NCI-H748 treated with DMSO at 0.1 percent for 48 hours (cell line): ENCODE measurements at regions not wholly inside any gene's neighbourhood (a gene's known extent, or its start where the extent isn't known, plus 50 kb on each side); places are given as distances from the start of the nearest gene placed in this dataset.
A peak's percentile ranks its signal among the peaks of the same experiment; 100 is the strongest.
"Not testable (repeated sequence)": the region's sequence is repeated elsewhere in the genome, so short reads cannot be mapped to it uniquely, and the experiment has no call there.

Source experiments
- DNase-seq: peaks from one replicate; lab custom pipeline; 2025; lab: John Stamatoyannopoulos, UW

DNA sequence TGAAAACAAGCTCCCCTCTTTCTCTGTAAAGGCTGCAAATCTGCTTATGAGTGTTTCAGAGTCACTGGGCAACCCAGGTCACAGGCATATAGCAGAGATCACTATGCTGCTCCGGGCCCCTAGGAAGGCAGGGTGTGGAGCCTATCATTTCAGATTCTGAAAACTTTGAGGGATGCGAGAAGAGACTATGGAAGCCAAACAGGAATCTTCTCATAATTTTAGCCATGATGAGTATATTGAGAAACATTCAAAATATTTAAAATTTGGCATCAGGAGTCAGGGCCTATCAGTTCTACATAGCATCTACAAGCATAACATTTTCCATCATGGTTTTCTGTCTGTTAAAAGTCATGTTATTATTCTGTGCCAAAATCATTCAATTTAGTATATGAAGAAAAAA is 61.7 kb upstream of the ATXN3L start:
- no peak for DNase-seq

DNA sequence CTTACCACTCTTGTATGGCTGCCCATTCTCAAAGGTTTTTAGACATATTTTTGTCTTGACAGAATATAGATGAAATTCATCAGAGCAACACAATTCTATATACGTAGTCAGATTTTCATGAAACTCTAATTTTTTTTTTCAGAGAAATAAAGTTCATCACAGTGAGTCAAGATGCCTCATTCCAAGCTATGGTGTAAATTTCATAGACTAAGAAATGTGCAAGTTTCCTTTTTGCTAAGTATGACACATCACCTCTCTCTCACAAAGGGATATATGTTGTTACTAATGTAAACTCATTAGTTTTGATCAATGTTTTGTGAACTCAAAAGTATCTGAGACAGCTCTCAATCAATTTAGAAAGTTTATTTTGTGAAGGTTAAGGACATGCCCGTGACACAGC is 60.4 kb upstream of the ATXN3L start:
- DNase-seq, result no peak

DNA sequence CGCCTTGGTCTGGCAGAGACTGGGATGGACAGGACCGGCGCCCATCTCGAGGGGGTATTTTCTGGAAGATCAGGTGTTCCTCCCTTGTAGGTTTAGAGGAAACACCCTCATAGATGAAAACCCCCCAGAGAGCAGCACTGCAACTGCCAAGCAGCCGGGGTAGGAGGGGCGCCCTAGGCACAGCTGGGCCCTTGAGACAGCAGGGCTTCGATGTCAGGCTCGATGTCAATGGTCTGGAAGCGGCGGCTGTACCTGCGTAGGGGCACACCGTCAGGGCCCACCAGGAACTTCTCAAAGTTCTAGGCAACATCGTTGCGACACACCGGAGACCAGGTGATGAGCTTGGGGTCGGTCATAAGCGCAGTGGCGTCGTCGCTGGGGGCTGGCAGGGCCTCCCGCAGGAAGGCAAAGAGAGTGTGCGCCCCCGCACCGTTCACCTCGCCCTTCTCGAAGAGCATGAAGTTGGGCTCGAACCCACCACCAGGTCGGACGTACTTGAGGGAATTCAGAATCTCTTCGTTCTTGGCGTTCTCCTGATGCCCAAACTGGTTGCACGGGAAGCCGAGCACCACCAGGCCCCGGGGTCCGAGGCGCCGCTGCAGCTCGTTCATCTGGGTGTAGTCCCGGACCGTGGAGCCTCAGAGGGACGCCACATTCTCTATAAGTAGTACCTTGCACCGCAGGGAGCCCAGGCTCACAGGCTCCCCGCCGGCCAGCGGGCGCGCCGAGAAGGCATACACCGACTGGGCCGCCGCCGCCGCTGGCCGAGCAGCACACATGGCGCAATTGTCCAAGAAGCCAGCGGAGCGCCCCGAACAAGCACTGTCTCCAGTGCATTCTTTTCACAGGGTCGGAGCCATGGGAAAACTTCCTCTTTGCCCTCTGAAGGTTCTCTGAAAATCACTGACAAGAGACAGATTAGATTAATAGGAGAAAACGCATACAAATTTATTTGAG is 59.0 kb upstream of the ATXN3L start:
- not testable (repeated sequence) for DNase-seq

DNA sequence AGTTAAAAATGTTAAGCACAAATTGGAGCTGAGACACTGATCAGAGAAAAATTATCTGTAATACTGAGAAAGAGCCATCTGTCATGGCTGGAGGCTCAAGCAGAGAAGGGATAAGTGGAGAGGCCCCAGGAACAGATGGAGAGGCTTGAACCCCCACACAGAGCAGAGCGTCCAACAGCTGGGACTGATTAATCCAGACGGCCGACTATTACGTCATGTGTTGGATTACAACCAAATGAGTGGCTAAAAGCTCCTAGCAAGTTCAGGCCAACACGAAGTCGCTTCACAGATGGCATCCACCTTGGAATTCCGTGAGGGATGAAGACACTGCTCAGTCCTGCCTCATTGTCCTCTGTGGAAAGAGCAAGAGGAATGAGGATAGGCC is 57.7 kb upstream of the ATXN3L start:
- DNase-seq, result no peak

DNA sequence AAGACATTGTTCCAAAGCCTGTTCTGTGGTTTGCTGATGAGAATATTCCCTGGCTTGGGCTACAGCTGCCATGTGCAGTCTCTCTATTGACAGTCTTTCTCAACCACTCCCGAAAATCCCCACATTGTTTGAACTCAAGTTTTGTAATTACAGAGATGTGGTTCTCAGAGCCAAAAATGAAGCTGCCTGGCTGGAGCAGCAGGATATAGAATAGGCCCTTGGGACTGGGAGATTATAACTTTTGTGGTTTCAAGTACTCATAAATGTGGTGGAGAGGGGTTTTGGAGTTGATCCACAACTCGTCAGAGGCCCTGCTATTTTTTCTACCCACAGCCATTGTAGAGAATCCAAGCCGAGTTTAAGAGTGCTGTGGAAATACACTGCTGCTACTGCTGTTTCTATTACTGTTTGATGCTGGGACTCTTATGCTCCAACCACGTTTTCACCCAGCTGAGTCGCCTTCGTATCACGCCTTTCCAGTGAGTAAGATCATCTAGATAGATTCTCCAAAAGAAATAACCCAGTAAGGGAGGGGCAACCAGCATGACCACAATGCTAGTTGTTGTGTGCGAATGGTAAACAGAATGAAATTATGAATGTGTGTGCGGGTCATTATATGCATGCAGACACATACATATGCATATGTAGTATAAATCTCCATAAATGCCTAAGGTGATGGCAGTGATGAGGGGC is 57.1 kb upstream of the ATXN3L start:
- peak; percentile 14 for DNase-seq

DNA sequence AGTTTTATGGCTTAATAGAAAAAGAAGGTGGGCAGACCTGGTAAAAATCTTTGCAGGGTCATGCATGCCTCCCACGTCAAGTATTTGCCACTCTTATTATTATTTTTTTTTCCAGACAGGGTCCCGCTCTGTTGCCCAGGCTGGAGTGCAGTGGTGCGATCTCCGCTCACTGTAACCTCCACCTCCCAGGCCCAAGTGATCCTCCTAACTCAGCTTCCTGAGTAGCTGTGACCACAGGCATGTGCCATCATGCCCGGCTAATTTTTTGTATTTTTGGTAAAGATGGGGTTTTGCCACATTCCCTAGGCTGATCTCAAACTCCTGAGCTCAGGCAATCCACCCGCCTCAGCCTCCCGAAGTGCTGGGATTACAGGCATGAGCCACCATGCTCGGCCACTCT is 55.7 kb upstream of the ATXN3L start:
- not testable (repeated sequence) for DNase-seq

DNA sequence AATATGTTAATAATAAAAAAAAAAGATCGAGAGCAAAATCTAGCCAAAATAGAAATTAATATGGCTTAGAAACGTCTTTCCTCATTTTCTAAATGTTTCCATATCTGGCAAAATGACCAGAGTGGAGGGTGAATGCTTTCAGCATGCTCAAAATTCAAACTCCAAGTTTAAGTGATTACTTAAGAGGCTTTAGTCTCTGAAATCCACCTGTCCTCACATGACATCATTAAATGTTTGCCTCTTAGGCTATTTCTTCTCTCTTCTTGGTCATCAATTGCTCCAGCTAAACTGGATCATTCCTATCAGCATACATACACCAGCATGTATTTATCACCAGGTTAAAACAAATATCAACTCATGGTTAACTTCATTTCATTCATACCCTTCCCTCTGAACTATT is 54.5 kb upstream of the ATXN3L start:
- DNase-seq, result no peak

DNA sequence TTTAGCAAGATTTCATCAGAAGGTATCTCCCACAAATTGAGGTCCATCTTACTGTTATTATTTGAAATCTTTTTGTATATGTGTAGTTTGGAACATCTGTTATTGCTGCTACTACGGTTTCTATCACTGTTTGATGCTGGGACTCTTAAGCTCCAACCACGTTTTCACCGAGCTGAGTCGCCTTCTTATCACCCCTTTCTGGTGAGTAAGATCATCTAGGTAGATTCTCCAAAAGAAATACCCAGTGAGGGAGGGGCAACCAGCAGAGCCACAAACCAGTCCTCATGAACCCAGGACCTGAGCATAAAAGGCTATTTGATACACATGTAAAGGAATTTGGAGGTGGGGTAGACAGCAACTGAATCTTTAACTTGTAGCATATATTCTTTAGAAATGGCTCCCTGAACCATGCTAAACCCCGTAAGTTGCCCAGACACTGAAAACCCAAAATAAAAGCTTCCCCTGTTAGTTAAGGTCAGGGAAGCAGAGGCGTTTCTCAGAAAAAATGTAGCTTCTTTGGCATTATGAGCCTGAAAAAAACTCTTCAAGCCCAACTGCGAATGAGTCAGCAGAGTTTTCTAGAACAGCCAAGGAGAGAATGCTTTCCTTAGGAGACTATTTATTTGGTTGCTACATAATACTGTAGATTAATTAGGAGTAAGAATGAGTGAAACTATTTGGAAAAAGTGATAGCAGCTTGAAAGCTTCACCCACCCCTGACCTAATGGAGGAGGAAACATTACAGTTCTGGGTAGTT is 53.8 kb upstream of the ATXN3L start:
- no peak for DNase-seq

DNA sequence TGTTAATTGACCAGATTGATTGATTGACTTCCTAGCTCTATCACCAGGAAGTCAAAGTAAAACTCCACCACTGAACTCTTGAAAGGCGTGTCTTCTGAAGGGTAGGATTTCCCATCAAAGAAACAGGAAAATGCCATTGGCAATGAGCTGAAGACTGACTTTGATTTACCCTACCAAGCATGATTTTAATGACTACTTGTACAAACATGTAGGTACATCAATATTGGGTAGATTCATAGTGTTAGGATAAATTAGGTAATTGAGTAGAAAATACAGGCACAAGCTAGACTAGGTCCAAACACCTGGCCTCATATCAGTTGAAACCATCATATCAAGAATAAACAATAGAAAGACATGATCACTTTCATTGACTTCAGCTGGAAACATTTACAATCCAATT is 53.2 kb upstream of the ATXN3L start:
- no peak for DNase-seq

DNA sequence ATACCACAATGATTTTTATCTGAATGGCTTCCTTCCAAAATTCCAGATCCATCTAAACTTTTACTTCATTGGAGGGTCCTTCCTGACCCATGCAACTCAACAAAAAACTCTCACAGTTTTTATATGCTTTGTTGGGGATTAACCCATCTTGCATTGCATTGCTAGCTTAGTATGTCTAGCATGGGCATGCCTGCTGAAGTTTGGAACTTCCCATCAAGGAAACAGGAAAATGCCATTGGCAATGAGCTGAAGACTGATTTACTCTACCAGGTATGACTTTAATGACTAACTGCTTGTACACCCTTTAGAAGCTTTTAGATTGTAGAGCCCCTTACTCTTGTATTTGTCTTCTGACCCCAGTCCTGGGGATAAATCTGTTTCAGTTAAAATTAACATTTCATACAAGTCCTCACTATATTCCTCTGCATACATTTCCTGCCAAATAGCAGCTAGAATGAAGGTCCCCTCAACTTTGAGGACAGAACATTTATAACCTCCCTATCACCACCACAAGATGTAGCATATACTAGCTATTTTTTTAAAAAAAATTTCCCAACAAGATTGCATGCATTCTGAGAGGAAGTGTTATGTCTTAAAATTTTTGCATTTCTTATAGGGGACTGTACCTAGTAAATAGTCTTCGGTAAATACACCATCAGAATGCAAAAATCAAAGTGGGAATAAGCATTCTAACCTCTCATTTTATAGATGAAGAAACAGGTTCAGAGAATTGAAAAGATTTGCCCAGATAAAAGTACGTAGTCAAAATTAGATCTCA is 52.5 kb upstream of the ATXN3L start:
- no peak for DNase-seq

DNA sequence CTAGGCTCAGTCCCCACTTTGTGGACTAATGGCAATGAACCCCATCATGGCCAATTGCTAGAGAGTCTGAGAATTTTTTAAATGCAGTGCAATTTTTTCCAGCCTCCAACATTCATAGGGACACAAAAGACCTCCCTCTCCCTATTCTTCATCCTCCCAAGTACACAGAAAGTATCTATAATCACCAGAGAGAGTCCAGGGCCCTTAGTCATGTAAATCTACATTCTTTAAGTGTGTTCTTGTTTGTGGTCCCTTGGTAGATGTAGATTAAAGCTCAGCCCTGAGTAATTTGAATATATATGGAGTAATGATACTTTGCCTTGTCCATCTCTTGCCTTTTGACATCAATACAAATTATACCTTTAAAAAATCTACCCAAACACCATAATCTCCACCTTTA is 51.3 kb upstream of the ATXN3L start:
- DNase-seq, result no peak

DNA sequence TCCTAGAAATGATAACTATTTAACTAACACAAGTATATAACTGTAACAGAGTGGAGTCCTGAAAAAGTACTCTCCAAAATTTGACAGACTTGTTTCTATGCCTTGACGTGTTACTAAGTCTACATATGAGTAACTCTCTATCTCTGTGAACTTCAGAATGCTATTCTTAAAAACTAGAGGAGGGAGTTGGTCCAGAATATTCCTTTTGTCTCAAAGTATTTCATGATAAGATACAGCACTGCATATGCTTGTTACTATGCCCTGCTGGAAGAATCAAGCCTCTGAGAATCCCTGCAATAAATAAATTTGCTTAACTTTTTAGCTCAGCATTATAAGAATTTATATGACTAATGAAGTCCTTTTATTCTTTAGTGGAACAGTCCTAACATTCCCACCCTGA is 50.9 kb upstream of the ATXN3L start:
- no peak for DNase-seq
